Activated B cell treated with CpG ODN at 0.5 μM for 24 hours (primary cell): ENCODE measurements at regions not wholly inside any gene's neighbourhood (a gene's known extent, or its start where the extent isn't known, plus 50 kb on each side); places are given as distances from the start of the nearest gene placed in this dataset.

ENCODE experiments used
- ATAC-seq: fragments of 200-7000 bp; cut with Tn5 transposase; one replicate; pipeline ENCODE4 v1.10.0; 2021; ENCODE audit warnings: low read depth, mild to moderate bottlenecking, moderate library complexity
- CTCF ChIA-PET: fragments of 350-600 bp; sonication (Branson Sonifier 250); formaldehyde crosslinking; loops from one replicate; lab custom pipeline; 2021; ENCODE audit warnings: antibody characterized with exemption; lab: Charles Lee
- POLR2A ChIA-PET: fragments of 350-600 bp; sonication (Branson Sonifier 250); formaldehyde crosslinking; loops from one replicate; lab custom pipeline; 2021; ENCODE audit warnings: antibody characterized with exemption; lab: Charles Lee
- DNase-seq: peaks from one replicate; pipeline ENCODE4 v3.0.0; 2022
- H3K27ac Mint-ChIP-seq: one replicate; pipeline ENCODE4 v1.8.0; 2020; ENCODE audit warnings: mixed read lengths
- H3K27me3 Mint-ChIP-seq: one replicate; pipeline ENCODE4 v1.8.0; 2021; ENCODE audit warnings: mixed read lengths
- H3K36me3 Mint-ChIP-seq: one replicate; pipeline ENCODE4 v1.8.0; 2021; ENCODE audit warnings: low read depth, mixed read lengths
- H3K4me1 Mint-ChIP-seq: one replicate; pipeline ENCODE4 v1.8.0; 2021; ENCODE audit warnings: mixed read lengths
- H3K4me3 Mint-ChIP-seq: one replicate; pipeline ENCODE4 v1.8.0; 2020; ENCODE audit warnings: mild to moderate bottlenecking, mixed read lengths
- H3K9me3 Mint-ChIP-seq: one replicate; pipeline ENCODE4 v1.8.0; 2020; ENCODE audit warnings: mixed read lengths
- intact Hi-C: fragments of 100-400 bp; cut with micrococcal nuclease; formaldehyde crosslinking; loops from one replicate; pipeline ENCODE4 v1.15.1; 2024
- TF ChIP-seq, protein P1 (sequence below): fragments of 200-600 bp; IDR thresholded peaks from one replicate; pipeline ENCODE4 v1.8.0; 2022; ENCODE audit warnings: antibody characterized with exemption, mild to moderate bottlenecking

DNA sequence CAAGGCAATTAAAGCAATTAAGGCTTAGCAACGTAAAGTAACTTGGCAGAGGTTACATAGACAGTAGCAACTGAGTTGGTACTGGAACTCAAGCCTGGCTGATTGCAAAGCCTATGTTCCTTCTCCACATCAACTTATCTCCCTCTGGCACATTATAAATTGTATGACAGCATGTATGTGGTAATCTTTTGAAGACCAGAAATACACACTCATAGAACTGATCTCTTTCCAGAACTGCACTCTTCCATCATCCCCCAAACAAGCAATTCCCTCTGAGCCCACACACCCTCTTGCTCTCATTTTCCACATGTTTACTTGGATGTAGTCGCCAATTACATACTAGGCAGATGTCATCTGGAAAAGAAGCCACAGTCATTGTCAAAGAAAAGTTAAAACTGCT, 502.2 kb downstream of the PLPP3 start:
- Mint-ChIP-seq H3K9me3 (no peaks in the 10 kb centered on the region), H3K36me3 (no peaks in the 10 kb centered on the region), H3K27ac (no peak overlapping the region), H3K4me3 (no peak overlapping the region), H3K27me3 (peaks cover 2% of the 10 kb centered on the region), H3K4me1 (no peaks in the 10 kb centered on the region)
- ATAC-seq: no peak
- ChIA-PET CTCF (no interaction called here), POLR2A (no interaction called here)
- TF ChIP-seq, protein P1, sequence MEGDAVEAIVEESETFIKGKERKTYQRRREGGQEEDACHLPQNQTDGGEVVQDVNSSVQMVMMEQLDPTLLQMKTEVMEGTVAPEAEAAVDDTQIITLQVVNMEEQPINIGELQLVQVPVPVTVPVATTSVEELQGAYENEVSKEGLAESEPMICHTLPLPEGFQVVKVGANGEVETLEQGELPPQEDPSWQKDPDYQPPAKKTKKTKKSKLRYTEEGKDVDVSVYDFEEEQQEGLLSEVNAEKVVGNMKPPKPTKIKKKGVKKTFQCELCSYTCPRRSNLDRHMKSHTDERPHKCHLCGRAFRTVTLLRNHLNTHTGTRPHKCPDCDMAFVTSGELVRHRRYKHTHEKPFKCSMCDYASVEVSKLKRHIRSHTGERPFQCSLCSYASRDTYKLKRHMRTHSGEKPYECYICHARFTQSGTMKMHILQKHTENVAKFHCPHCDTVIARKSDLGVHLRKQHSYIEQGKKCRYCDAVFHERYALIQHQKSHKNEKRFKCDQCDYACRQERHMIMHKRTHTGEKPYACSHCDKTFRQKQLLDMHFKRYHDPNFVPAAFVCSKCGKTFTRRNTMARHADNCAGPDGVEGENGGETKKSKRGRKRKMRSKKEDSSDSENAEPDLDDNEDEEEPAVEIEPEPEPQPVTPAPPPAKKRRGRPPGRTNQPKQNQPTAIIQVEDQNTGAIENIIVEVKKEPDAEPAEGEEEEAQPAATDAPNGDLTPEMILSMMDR: no peak
- no peak for DNase-seq
- intact Hi-C loops: no loop called here

GRCh38 chr1:56074007-56074651, 505.2 kb downstream of the PLPP3 start:
- intact Hi-C loops: no loop called here
- POLR2A ChIA-PET: no interaction called here
- Mint-ChIP-seq H3K27ac (no peak overlapping the region), H3K9me3 (no peaks in the 10 kb centered on the region), H3K36me3 (no peaks in the 10 kb centered on the region), H3K4me1 (no peaks in the 10 kb centered on the region), H3K4me3 (no peak overlapping the region), H3K27me3 (peaks cover 3% of the 10 kb centered on the region)
- ATAC-seq (no peak), DNase-seq (no peak)
- CTCF ChIA-PET: no interaction called here
- TF ChIP-seq, protein P1: no peak

- no peak overlapping the region for H3K4me3 Mint-ChIP-seq
- H3K4me1 Mint-ChIP-seq: no peaks in the 10 kb centered on the region
- DNase-seq: no peak
- no peaks in the 10 kb centered on the region for H3K36me3 Mint-ChIP-seq
- TF ChIP-seq, protein P1: no peak
- no peaks in the 10 kb centered on the region for H3K9me3 Mint-ChIP-seq
- no peak for ATAC-seq
- POLR2A ChIA-PET: no interaction called here
- H3K27me3 Mint-ChIP-seq: peaks cover 3% of the 10 kb centered on the region
- H3K27ac Mint-ChIP-seq: no peak overlapping the region
- CTCF ChIA-PET: no interaction called here
- intact Hi-C loops: no loop called here
Observed at GRCh38 chr1:56073614-56074006, 505.8 kb downstream of the PLPP3 start.

DNA sequence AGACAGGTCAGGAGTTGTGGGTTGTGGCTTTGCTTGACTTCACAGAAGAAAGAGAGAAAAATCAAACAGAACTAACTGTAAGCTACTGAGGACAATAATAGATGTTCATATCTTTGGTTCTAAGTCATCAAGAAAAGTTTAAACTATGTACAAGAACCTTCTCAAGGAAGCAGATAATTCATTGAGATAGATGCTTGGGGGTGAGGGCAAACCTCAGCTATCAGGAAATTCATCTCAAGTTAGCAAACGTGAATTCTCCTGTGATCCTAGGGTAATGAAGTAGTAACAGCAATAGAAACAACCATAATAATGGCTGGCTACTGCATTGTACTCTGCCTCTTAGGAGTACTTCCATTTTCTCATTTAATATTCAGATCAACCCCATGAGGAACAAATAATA, 506.2 kb downstream of the PLPP3 start:
- no peaks in the 10 kb centered on the region for H3K4me1 Mint-ChIP-seq
- H3K27ac Mint-ChIP-seq: no peak overlapping the region
- peaks cover 3% of the 10 kb centered on the region for H3K27me3 Mint-ChIP-seq
- TF ChIP-seq, protein P1: no peak
- H3K36me3 Mint-ChIP-seq: no peaks in the 10 kb centered on the region
- no peaks in the 10 kb centered on the region for H3K9me3 Mint-ChIP-seq
- ChIA-PET POLR2A (no interaction called here), CTCF (no interaction called here)
- H3K4me3 Mint-ChIP-seq: no peak overlapping the region
- no peak for DNase-seq
- no peak for ATAC-seq
- intact Hi-C loops: no loop called here

- ATAC-seq: no peak
- POLR2A ChIA-PET: no interaction called here
- H3K36me3 Mint-ChIP-seq: no peaks in the 10 kb centered on the region
- TF ChIP-seq, protein P1: no peak
- CTCF ChIA-PET: no interaction called here
- H3K4me1 Mint-ChIP-seq: no peaks in the 10 kb centered on the region
- peaks cover 3% of the 10 kb centered on the region for H3K27me3 Mint-ChIP-seq
- H3K9me3 Mint-ChIP-seq: no peaks in the 10 kb centered on the region
- intact Hi-C loops: no loop called here
- H3K27ac Mint-ChIP-seq: no peak overlapping the region
- DNase-seq: no peak
- H3K4me3 Mint-ChIP-seq: no peak overlapping the region
Observed at GRCh38 chr1:56072310-56072709, 507.1 kb downstream of the PLPP3 start.
